ENCODE measurements at regions not wholly inside any gene's neighbourhood (a gene's known extent, or its start where the extent isn't known, plus 50 kb on each side); places are given as distances from the start of the nearest gene placed in this dataset.

GRCh38 chr5:102579379-102579778 lies 80.6 kb upstream of the SLCO6A1 start:
- TF ChIP-seq POLR2AphosphoS5 (IDR thresholded peaks at IDR 0.05; ENCODE audit: low read depth, low read length) (no peak), RFX5 (IDR thresholded peaks at IDR 0.05; ENCODE audit: borderline replicate concordance, low read depth, low read length) (no peak), POLR2A (IDR thresholded peaks at IDR 0.05; ENCODE audit: control extremely low read depth in 1 of 2, low read depth in 2 of 2, low read length in 2 of 2) (no peak), MAFK (IDR thresholded peaks at IDR 0.05; ENCODE audit: low read depth, low read length) (no peak)
- TF ChIP-seq, protein P1, sequence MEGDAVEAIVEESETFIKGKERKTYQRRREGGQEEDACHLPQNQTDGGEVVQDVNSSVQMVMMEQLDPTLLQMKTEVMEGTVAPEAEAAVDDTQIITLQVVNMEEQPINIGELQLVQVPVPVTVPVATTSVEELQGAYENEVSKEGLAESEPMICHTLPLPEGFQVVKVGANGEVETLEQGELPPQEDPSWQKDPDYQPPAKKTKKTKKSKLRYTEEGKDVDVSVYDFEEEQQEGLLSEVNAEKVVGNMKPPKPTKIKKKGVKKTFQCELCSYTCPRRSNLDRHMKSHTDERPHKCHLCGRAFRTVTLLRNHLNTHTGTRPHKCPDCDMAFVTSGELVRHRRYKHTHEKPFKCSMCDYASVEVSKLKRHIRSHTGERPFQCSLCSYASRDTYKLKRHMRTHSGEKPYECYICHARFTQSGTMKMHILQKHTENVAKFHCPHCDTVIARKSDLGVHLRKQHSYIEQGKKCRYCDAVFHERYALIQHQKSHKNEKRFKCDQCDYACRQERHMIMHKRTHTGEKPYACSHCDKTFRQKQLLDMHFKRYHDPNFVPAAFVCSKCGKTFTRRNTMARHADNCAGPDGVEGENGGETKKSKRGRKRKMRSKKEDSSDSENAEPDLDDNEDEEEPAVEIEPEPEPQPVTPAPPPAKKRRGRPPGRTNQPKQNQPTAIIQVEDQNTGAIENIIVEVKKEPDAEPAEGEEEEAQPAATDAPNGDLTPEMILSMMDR (IDR thresholded peaks at IDR 0.05; ENCODE audit: control extremely low read depth in 1 of 3, insufficient read depth in 1 of 3, low read depth in 1 of 3, low read length in 3 of 3): no peak
